ENCODE measurements at regions not wholly inside any gene's neighbourhood (a gene's known extent, or its start where the extent isn't known, plus 50 kb on each side); places are given as distances from the start of the nearest gene placed in this dataset.

DNA sequence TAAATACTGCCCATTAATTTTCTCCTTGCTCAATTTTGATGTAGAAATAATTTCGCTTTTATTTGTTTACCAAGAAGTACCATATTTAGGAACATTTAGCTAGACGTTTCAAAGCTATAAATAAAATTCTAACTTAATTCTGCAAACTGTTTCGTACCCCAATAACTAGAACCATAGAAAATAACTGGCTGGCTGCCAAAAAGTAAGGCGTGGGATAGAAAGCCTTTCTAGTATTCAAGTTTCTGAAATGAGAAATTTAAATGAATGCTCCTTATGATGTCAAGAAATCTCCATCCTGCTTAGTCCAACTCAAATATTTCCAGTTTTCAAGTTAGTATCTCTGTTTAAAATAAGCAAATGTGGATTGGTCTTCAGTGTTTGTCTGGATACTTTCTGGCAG is 167.4 kb downstream of the FBXO8 start:
- TF ChIP-seq EZH2phosphoT487 (IDR thresholded peaks at IDR 0.05; ENCODE audit: insufficient read depth, low read depth) (no peak), EZH2 (IDR thresholded peaks at IDR 0.05; ENCODE audit: insufficient read depth, poor library complexity, severe bottlenecking) (no peak)

All from GM23248 (cell line).